Large intestine (tissue), 3 donors: ENCODE measurements at regions not wholly inside any gene's neighbourhood (a gene's known extent, or its start where the extent isn't known, plus 50 kb on each side); places are given as distances from the start of the nearest gene placed in this dataset.
"Not testable (repeated sequence)": the region's sequence is repeated elsewhere in the genome, so short reads cannot be mapped to it uniquely, and the experiment has no call there.

Experiments
- DNase-seq, 2 donors: peaks; one replicate each; pipeline versions ENCODE4 v3.0.0 to v3.0.0-alpha.2; 2013
- H3K27ac ChIP-seq: one replicate; pipeline ENCODE4 v1.5.1; 2013; ENCODE audit warnings: low read length
- H3K27me3 ChIP-seq: 2 replicates; pipeline ENCODE4 v1.6.1; 2013; ENCODE audit warnings: low read length; ENCODE audit not compliant: control insufficient read depth, insufficient read depth
- H3K36me3 ChIP-seq: 2 replicates; pipeline ENCODE4 v1.6.1; 2013; ENCODE audit warnings: low read length; ENCODE audit not compliant: control insufficient read depth, insufficient read depth
- H3K4me1 ChIP-seq: one replicate; pipeline ENCODE4 v1.6.1; 2013; ENCODE audit warnings: low read length; ENCODE audit not compliant: control insufficient read depth, insufficient read depth
- H3K4me3 ChIP-seq: one replicate; pipeline ENCODE4 v1.5.1; 2013; ENCODE audit warnings: low read length
- H3K9me3 ChIP-seq: one replicate; pipeline ENCODE4 v1.6.1; 2013; ENCODE audit warnings: mild to moderate bottlenecking, low read depth, low read length, moderate library complexity; ENCODE audit not compliant: control insufficient read depth
- WGBS: methylation state at CpG from one replicate; pipeline ENCODE4 v1.1.5; 2013; ENCODE audit warnings: low lambda C conversion rate; ENCODE audit not compliant: insufficient coverage; 5-methylcytosine and 5-hydroxymethylcytosine counted together

GRCh38 chr2:47690706-47691325, 92.1 kb upstream of the MSH6 start:
- not testable (repeated sequence) for DNase-seq, H3K4me3 ChIP-seq, H3K9me3 ChIP-seq, H3K27me3 ChIP-seq, H3K4me1 ChIP-seq, H3K36me3 ChIP-seq, H3K27ac ChIP-seq
- WGBS: no CpG with 5 or more reads among the region's 44 CpGs

DNA sequence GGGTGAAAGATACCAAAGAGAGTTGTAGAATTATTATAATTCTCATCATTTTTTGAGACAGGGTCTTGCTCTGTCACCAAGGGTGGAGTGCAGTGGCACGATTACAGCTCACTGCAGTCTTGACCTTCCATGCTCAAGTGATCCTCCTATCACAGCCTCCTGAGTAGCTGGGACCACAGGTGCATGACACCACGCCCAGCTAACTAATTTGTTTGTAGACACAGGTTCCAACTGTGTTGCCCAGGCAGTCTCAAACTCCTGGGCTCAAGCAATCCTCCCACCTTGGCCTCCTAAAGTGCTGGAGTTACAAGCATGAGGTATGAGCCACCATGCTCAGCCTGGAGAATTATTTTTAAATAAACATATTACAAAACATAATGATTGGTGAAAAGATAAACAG, 92.8 kb upstream of the MSH6 start:
- H3K27ac ChIP-seq: no peak overlapping the region
- H3K4me3 ChIP-seq: no peak overlapping the region
- H3K4me1 ChIP-seq: no peaks in the 10 kb centered on the region
- no peaks in the 10 kb centered on the region for H3K36me3 ChIP-seq
- H3K27me3 ChIP-seq: no peaks in the 10 kb centered on the region
- whole genome bisulfite sequencing: no CpG with 5 or more reads among the region's 2 CpGs
- peaks cover 5% of the 10 kb centered on the region for H3K9me3 ChIP-seq
- DNase-seq: no peak

GRCh38 chr2:47689118-47689517, 93.8 kb upstream of the MSH6 start:
- not testable (repeated sequence) for DNase-seq, H3K4me1 ChIP-seq, H3K27ac ChIP-seq, H3K27me3 ChIP-seq, H3K36me3 ChIP-seq, H3K9me3 ChIP-seq, H3K4me3 ChIP-seq
- WGBS: no CpG with 5 or more reads among the region's 4 CpGs

DNA sequence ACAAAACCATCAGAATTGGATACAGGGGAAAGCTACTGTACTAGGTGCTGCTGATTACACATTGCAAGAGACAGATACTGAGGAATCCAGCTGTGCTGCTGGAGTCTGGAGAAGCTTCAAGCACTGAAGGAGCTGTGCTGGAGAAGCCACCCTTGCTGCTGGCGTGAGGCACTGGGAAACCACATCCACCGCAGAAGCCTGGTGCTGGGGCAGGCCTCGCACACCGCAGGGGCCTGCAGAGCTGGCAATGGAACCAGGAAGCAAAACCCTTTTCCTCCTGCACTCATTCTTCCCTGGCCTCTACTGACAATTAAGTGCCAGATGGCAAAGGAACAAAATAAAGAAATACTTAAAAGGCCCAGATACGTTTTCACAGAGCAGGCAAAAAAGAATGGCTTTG, 94.4 kb upstream of the MSH6 start:
- Histone ChIP-seq H3K27me3 (no peaks in the 10 kb centered on the region), H3K9me3 (peaks cover 5% of the 10 kb centered on the region), H3K4me1 (no peaks in the 10 kb centered on the region), H3K36me3 (no peaks in the 10 kb centered on the region), H3K4me3 (no peak overlapping the region), H3K27ac (no peak overlapping the region)
- WGBS: 50% methylated on average over 1 of the region's 5 CpGs
- no peak for DNase-seq

- Histone ChIP-seq H3K36me3 (no peaks in the 10 kb centered on the region), H3K4me1 (no peaks in the 10 kb centered on the region), H3K27me3 (no peaks in the 10 kb centered on the region), H3K9me3 (peaks cover 5% of the 10 kb centered on the region), H3K4me3 (no peak overlapping the region), H3K27ac (no peak overlapping the region)
- WGBS: no CpG with 5 or more reads among the region's 1 CpG
- no peak for DNase-seq
Observed at GRCh38 chr2:47687856-47688255, 95.1 kb upstream of the MSH6 start.

DNA sequence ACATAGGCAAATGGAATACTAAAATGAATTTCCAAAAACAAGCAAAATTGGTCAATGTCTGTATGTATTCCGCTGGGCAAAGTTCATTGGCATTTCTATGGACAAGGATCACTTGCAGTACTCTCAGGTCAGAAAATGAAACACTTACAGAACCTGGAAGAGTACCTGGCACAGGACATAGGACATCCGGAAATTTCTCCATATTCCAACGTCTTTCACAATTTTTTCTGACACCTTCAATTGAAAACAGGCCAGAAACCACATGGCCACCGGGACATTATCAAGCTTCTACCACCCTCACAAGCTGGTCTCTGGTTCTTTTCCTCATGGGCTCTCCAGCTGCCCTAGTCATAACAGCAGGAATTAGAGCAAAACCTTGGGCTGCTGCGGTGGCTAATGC, 96.9 kb upstream of the MSH6 start:
- Histone ChIP-seq H3K27ac (no peak overlapping the region), H3K9me3 (peaks cover 5% of the 10 kb centered on the region), H3K4me1 (no peaks in the 10 kb centered on the region), H3K27me3 (no peaks in the 10 kb centered on the region), H3K4me3 (no peak overlapping the region), H3K36me3 (no peaks in the 10 kb centered on the region)
- no CpG with 5 or more reads among the region's 5 CpGs for WGBS
- no peak for DNase-seq

DNA sequence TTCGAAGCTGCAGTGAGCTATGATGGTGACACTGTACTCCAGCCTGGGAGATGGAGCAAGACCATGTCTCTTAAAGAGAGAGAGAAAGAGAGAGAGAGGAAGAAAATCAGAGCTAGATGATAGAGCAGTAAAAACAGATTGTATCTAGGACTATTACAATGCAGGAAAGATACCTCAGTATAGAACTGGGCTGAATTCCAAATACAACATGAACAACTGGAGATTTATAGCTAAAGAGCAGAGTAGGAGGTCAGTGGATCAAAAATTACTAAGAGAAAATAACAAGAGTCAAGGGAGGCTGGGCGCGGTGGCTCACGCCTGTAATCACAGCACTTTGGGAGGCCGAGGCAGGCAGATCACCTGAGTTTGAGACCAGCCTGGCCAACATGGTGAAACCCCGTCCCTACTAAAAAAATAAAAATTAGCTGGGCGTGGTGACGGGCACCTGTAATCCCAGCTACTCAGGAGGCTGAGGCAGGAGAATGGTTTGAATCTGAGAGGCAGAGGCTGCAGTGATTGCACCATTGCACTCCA, 100.7 kb upstream of the MSH6 start:
- WGBS: 100% methylated on average over 1 of the region's 8 CpGs
- Histone ChIP-seq H3K27ac (no peak overlapping the region), H3K36me3 (no peaks in the 10 kb centered on the region), H3K9me3 (no peaks in the 10 kb centered on the region), H3K4me1 (no peaks in the 10 kb centered on the region), H3K27me3 (no peaks in the 10 kb centered on the region), H3K4me3 (no peak overlapping the region)
- no peak for DNase-seq

GRCh38 chr2:47676261-47676926, 105.6 kb upstream of the KCNK12 start:
- Histone ChIP-seq H3K4me1 (no peaks in the 10 kb centered on the region), H3K4me3 (no peak overlapping the region), H3K27ac (no peak overlapping the region), H3K9me3 (no peaks in the 10 kb centered on the region), H3K27me3 (no peaks in the 10 kb centered on the region), H3K36me3 (no peaks in the 10 kb centered on the region)
- 80% methylated on average over 1 of the region's 6 CpGs for WGBS
- no peak for DNase-seq

- H3K4me3 ChIP-seq: no peak overlapping the region
- H3K9me3 ChIP-seq: no peaks in the 10 kb centered on the region
- no peak overlapping the region for H3K27ac ChIP-seq
- no peaks in the 10 kb centered on the region for H3K27me3 ChIP-seq
- no peaks in the 10 kb centered on the region for H3K4me1 ChIP-seq
- DNase-seq: no peak
- no peaks in the 10 kb centered on the region for H3K36me3 ChIP-seq
- WGBS: no CpG with 5 or more reads among the region's 2 CpGs
Observed at GRCh38 chr2:47675196-47675825, 104.5 kb upstream of the KCNK12 start.

DNA sequence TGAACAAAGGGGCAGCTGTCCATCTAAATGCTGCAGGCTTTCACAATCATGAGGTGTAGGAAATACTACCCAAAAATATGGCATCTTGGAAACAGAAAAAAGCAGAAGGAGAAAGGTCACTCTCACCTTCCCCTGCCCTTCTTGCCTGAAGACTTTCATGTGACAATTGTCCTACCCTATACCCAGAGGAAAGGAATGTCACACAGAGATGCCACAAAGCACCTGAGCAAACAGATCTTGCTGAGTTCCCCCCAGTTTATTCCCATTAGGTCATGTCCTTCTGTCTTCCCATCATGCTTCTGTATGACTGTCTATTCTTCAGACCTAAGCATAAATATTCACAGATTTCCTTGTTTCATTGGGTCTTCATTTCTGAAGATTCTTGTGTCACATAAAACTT, 95.5 kb upstream of the KCNK12 start:
- Histone ChIP-seq H3K4me3 (no peak overlapping the region), H3K4me1 (no peaks in the 10 kb centered on the region), H3K9me3 (no peaks in the 10 kb centered on the region), H3K27me3 (no peaks in the 10 kb centered on the region), H3K36me3 (no peaks in the 10 kb centered on the region), H3K27ac (no peak overlapping the region)
- no peak for DNase-seq
